ENCODE measurements at regions not wholly inside any gene's neighbourhood (a gene's known extent, or its start where the extent isn't known, plus 50 kb on each side); places are given as distances from the start of the nearest gene placed in this dataset.

GRCh38 chr14:55771242-55771981 is 191.4 kb downstream of the KTN1 start:
- Histone ChIP-seq H3K27me3 (no peaks in the 10 kb centered on the region), H3K9me3 (no peaks in the 10 kb centered on the region), H3K4me3 (no peak overlapping the region), H3K27ac (replicated peaks in 1 of 4) (no peak overlapping the region), H3K4me1 (no peaks in the 10 kb centered on the region), H3K36me3 (no peaks in the 10 kb centered on the region)
- TF ChIP-seq POLR2AphosphoS5 (IDR thresholded peaks at IDR 0.05), result no peak
- TF ChIP-seq CTCF (IDR thresholded peaks at IDR 0.05), result no peak
- TF ChIP-seq POLR2A (IDR thresholded peaks at IDR 0.05; ENCODE audit: low read depth), result no peak
- no peak for TF ChIP-seq EP300 (IDR thresholded peaks at IDR 0.05)
- intact Hi-C loops (cut with DNase I), result no loop called here
- WGBS, result 75% methylated on average over 2 of the region's 2 CpGs
- no peak for DNase-seq (ENCODE audit: extremely low spot score)

GRCh38 chr14:55772486-55772885 is 192.5 kb downstream of the KTN1 start:
- TF ChIP-seq POLR2AphosphoS5 (IDR thresholded peaks at IDR 0.05), result no peak
- no peak for TF ChIP-seq EP300 (IDR thresholded peaks at IDR 0.05)
- no peak for TF ChIP-seq CTCF (IDR thresholded peaks at IDR 0.05)
- TF ChIP-seq POLR2A (IDR thresholded peaks at IDR 0.05; ENCODE audit: low read depth), result no peak
- Histone ChIP-seq H3K27me3 (no peaks in the 10 kb centered on the region), H3K4me1 (no peaks in the 10 kb centered on the region), H3K36me3 (no peaks in the 10 kb centered on the region), H3K27ac (replicated peaks in 1 of 4) (no peak overlapping the region), H3K9me3 (no peaks in the 10 kb centered on the region), H3K4me3 (no peak overlapping the region)
- no peak for DNase-seq (ENCODE audit: extremely low spot score)
- WGBS, result 90% methylated on average over 1 of the region's 1 CpG
- intact Hi-C loops (cut with DNase I), result no loop called here

GRCh38 chr14:55773312-55773711 is 193.3 kb downstream of the KTN1 start:
- H3K9me3 ChIP-seq, result no peaks in the 10 kb centered on the region
- H3K4me3 ChIP-seq, result no peak overlapping the region
- H3K36me3 ChIP-seq, result no peaks in the 10 kb centered on the region
- H3K27me3 ChIP-seq, result no peaks in the 10 kb centered on the region
- DNase-seq (ENCODE audit: extremely low spot score), result no peak
- WGBS, result 100% methylated on average over 1 of the region's 1 CpG
- H3K27ac ChIP-seq (replicated peaks in 1 of 4), result no peak overlapping the region
- no peak for TF ChIP-seq EP300 (IDR thresholded peaks at IDR 0.05)
- no peak for TF ChIP-seq POLR2A (IDR thresholded peaks at IDR 0.05; ENCODE audit: low read depth)
- TF ChIP-seq POLR2AphosphoS5 (IDR thresholded peaks at IDR 0.05), result no peak
- TF ChIP-seq CTCF (IDR thresholded peaks at IDR 0.05), result no peak
- no peaks in the 10 kb centered on the region for H3K4me1 ChIP-seq
- intact Hi-C loops (cut with DNase I), result no loop called here

GRCh38 chr14:55773984-55774545 is 194.1 kb downstream of the KTN1 start:
- peaks cover 0 to under 1% (median 0%) of the 10 kb centered on the region in 4 donors for H3K4me1 ChIP-seq
- no peak overlapping the region for H3K4me3 ChIP-seq
- H3K9me3 ChIP-seq, result no peaks in the 10 kb centered on the region
- intact Hi-C loops (cut with DNase I), result no loop called here
- no peaks in the 10 kb centered on the region for H3K27me3 ChIP-seq
- H3K27ac ChIP-seq (replicated peaks in 1 of 4), result no peak overlapping the region
- WGBS, result 84% methylated on average over 1 of the region's 1 CpG
- TF ChIP-seq POLR2AphosphoS5 (IDR thresholded peaks at IDR 0.05), result no peak
- TF ChIP-seq CTCF (IDR thresholded peaks at IDR 0.05), result no peak
- no peak for TF ChIP-seq EP300 (IDR thresholded peaks at IDR 0.05)
- TF ChIP-seq POLR2A (IDR thresholded peaks at IDR 0.05; ENCODE audit: low read depth), result no peak
- no peak for DNase-seq (ENCODE audit: extremely low spot score)
- H3K36me3 ChIP-seq, result no peaks in the 10 kb centered on the region
